DOHH2 (cell line): ENCODE measurements at regions not wholly inside any gene's neighbourhood (a gene's known extent, or its start where the extent isn't known, plus 50 kb on each side); places are given as distances from the start of the nearest gene placed in this dataset.

Experiments
- EZH2phosphoT487 ChIP-seq: fragments of 200-600 bp; sonication (generic); IDR thresholded peaks from 2 replicates; pipeline ENCODE4 v1.6.1; 2017; ENCODE audit warnings: borderline replicate concordance, mild to moderate bottlenecking, antibody characterized with exemption, low read length, moderate library complexity, mixed read lengths
- TF ChIP-seq, protein P1 (sequence below): fragments of 200-600 bp; sonication (generic); IDR thresholded peaks from one replicate; pipeline ENCODE4 v1.5.1; 2014; ENCODE audit warnings: antibody characterized with exemption, mild to moderate bottlenecking, low read depth, low read length; ENCODE audit not compliant: poor library complexity, severe bottlenecking

DNA sequence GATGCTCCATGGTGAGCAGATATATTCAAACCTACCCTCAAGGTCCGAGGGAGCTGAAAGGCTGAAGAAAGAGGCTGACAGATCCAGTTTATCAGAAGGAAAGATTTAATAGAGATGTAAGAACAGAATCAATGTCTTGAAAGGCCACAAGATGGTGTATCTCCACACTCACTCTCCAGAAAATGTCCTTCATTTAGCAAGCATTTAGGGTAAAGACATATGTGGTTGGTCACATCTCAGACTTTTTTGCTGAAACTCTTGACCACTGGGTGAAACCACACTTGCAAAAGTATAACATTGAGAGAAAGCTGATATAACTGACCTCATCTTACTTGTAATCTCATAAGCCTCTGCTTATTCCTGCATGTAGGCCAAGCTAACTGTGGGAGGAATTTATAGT, 745.8 kb upstream of the GALNTL6 start:
- TF ChIP-seq, protein P1, sequence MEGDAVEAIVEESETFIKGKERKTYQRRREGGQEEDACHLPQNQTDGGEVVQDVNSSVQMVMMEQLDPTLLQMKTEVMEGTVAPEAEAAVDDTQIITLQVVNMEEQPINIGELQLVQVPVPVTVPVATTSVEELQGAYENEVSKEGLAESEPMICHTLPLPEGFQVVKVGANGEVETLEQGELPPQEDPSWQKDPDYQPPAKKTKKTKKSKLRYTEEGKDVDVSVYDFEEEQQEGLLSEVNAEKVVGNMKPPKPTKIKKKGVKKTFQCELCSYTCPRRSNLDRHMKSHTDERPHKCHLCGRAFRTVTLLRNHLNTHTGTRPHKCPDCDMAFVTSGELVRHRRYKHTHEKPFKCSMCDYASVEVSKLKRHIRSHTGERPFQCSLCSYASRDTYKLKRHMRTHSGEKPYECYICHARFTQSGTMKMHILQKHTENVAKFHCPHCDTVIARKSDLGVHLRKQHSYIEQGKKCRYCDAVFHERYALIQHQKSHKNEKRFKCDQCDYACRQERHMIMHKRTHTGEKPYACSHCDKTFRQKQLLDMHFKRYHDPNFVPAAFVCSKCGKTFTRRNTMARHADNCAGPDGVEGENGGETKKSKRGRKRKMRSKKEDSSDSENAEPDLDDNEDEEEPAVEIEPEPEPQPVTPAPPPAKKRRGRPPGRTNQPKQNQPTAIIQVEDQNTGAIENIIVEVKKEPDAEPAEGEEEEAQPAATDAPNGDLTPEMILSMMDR, result no peak
- no peak for TF ChIP-seq EZH2phosphoT487
